ENCODE measurements at regions not wholly inside any gene's neighbourhood (a gene's known extent, or its start where the extent isn't known, plus 50 kb on each side); places are given as distances from the start of the nearest gene placed in this dataset.

- TF ChIP-seq CTCF (IDR thresholded peaks at IDR 0.05; ENCODE audit: insufficient read depth, low read depth, low read length) (no peak), EZH2 (IDR thresholded peaks at IDR 0.05; ENCODE audit: insufficient read depth, low read length) (no peak)
Measured at GRCh38 chr1:213719462-213719861, 268.3 kb upstream of the PROX1 start.
